HFFc6 (cell line): ENCODE measurements at regions not wholly inside any gene's neighbourhood (a gene's known extent, or its start where the extent isn't known, plus 50 kb on each side); places are given as distances from the start of the nearest gene placed in this dataset.

Experiments used
- DNase-seq: peaks from one replicate; pipeline ENCODE4 v3.0.0-alpha.2; 2018
- H3K27ac Mint-ChIP-seq: 2 replicates; pipeline ENCODE4 v1.8.0; 2020; ENCODE audit warnings: mild to moderate bottlenecking, mixed read lengths
- H3K27me3 Mint-ChIP-seq: 2 replicates; pipeline ENCODE4 v1.8.0; 2021; ENCODE audit warnings: mild to moderate bottlenecking, moderate library complexity, mixed read lengths; ENCODE audit not compliant: insufficient read depth
- H3K36me3 Mint-ChIP-seq: 2 replicates; pipeline ENCODE4 v1.8.0; 2021; ENCODE audit warnings: low read depth, mixed read lengths
- H3K4me1 Mint-ChIP-seq: 2 replicates; pipeline ENCODE4 v1.8.0; 2020; ENCODE audit warnings: low read depth, mixed read lengths
- H3K4me3 Mint-ChIP-seq: 2 replicates; pipeline ENCODE4 v1.8.0; 2020; ENCODE audit warnings: mild to moderate bottlenecking, moderate library complexity, mixed read lengths
- H3K9me3 Mint-ChIP-seq: 2 replicates; pipeline ENCODE4 v1.8.0; 2020; ENCODE audit warnings: mild to moderate bottlenecking, mixed read lengths
- CTCF ChIP-seq: fragments of 200-600 bp; sonication (generic); IDR thresholded peaks from 2 replicates; pipeline ENCODE4 v1.5.0; 2021; ENCODE audit warnings: antibody characterized with exemption, mild to moderate bottlenecking

DNA sequence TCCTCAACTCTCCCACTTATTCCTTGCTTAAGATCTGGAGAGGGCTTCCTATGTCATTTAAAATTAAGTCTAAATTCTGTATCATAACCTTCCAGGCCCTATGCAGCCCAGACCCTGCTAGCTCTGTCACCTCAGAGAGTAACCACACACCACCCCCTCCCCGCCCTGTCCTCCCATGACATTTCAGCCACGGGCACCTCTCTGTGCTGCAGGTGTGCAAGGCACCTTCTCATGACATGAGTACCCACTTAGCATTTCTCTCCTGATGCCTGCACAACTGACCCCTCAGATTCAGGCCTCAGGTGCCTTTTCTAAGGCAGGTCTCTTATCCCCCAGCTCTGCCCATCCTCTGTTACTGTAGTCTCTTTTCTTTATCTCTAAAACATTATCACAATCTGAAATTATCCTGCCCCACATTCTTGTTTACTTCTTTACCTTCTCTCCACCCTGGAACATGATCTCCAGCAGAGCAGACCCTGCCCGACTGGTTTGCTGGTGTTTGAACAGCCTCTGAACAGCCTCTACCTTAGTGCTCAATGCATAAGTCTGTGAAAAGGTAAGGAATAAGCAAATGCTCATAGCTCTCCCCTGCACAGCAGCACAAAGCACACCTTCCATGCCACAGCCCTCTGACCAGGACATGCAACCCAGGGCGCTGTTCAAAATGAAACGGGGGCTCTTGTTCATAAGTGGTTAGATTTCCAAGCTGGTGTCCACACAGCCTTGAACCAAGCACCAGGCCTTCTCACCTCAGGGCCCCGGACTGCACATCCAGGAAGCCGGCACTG, 196.1 kb upstream of the B3GAT1 start:
- H3K4me1 Mint-ChIP-seq = no peaks in the 10 kb centered on the region
- H3K27me3 Mint-ChIP-seq = no peaks in the 10 kb centered on the region; the same call in 1 of the 2 replicates
- peaks cover 51% of the 10 kb centered on the region for H3K9me3 Mint-ChIP-seq
- H3K36me3 Mint-ChIP-seq = peaks cover 6% of the 10 kb centered on the region; the same call in 1 of the 2 replicates
- no peak overlapping the region for H3K27ac Mint-ChIP-seq
- TF ChIP-seq CTCF = no peak
- no peak overlapping the region for H3K4me3 Mint-ChIP-seq
- no peak for DNase-seq

GRCh38 chr11:134606251-134606650, 194.2 kb upstream of the B3GAT1 start:
- no peaks in the 10 kb centered on the region for H3K4me1 Mint-ChIP-seq
- TF ChIP-seq CTCF = no peak
- H3K36me3 Mint-ChIP-seq = peaks cover 6% of the 10 kb centered on the region; the same call in 1 of the 2 replicates
- no peak overlapping the region for H3K4me3 Mint-ChIP-seq
- H3K9me3 Mint-ChIP-seq = peaks cover 35% of the 10 kb centered on the region
- DNase-seq = no peak
- no peaks in the 10 kb centered on the region; the same call in 1 of the 2 replicates for H3K27me3 Mint-ChIP-seq
- no peak overlapping the region for H3K27ac Mint-ChIP-seq

GRCh38 chr11:134604886-134605285, 192.8 kb upstream of the B3GAT1 start:
- H3K9me3 Mint-ChIP-seq = peaks cover 34% of the 10 kb centered on the region
- TF ChIP-seq CTCF = no peak
- H3K36me3 Mint-ChIP-seq = peaks cover 6% of the 10 kb centered on the region; the same call in 1 of the 2 replicates
- no peaks in the 10 kb centered on the region; the same call in 1 of the 2 replicates for H3K27me3 Mint-ChIP-seq
- H3K27ac Mint-ChIP-seq = no peak overlapping the region
- H3K4me3 Mint-ChIP-seq = no peak overlapping the region
- DNase-seq = no peak
- H3K4me1 Mint-ChIP-seq = no peaks in the 10 kb centered on the region

DNA sequence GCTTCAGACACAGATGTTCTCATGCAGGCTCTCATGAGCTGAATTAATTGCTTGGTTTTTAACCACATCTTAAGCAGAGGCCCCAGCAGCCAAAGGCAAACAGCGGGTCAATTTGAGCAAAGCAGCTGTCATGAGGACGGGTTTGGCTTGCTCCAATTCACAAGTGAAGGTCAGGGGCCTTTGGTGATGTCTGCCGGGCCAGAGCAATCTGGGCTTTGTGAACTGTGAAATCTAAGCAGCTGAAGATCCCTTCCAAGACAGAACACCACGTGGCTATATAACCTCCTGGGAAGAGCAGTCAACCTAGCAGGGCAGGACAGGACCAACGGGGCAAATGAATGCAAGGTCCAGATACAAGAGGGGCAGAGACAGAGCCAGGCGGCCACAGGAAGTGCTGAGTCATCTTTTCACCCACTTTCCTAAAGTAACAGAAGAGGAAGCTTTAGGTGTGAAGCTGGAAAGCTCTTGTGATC, 187.3 kb upstream of the B3GAT1 start:
- no peak overlapping the region for H3K27ac Mint-ChIP-seq
- DNase-seq = no peak

DNA sequence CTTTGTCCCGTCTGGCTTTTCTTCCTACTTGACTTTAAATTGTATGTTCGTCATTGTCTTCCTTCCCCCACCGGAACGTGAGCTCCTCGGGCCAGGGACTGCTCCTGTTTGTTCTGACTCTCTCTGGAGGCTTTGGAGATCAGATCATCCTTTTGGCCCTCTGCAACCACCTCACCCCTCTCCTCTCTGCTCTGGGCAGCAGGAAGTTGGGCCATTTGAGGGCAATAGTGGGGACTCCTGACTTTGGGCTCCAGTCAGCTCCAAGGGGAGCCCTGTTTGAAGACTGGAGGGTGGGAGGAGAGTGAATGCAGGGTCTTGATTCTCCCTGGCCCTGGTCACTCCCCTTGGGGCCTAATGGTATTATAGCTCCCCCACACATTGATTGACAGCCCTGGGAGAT, 186.3 kb upstream of the B3GAT1 start:
- no peaks in the 10 kb centered on the region; the same call in 1 of the 2 replicates for H3K36me3 Mint-ChIP-seq
- peaks cover 44% of the 10 kb centered on the region for H3K9me3 Mint-ChIP-seq
- no peak for TF ChIP-seq CTCF
- H3K4me3 Mint-ChIP-seq = no peak overlapping the region
- no peak for DNase-seq
- peaks cover 1% of the 10 kb centered on the region for H3K27me3 Mint-ChIP-seq
- H3K4me1 Mint-ChIP-seq = no peaks in the 10 kb centered on the region
- no peak overlapping the region for H3K27ac Mint-ChIP-seq

More for the DNA sequence above, 187.3 kb upstream of the B3GAT1 start:
- Mint-ChIP-seq H3K9me3 (peaks cover 36% of the 10 kb centered on the region), H3K27me3 (peaks cover 1% of the 10 kb centered on the region), H3K36me3 (no peaks in the 10 kb centered on the region; the same call in 1 of the 2 replicates), H3K4me1 (no peaks in the 10 kb centered on the region), H3K4me3 (no peak overlapping the region)
- no peak for TF ChIP-seq CTCF
